Liver (tissue), 3 donors: ENCODE measurements at regions not wholly inside any gene's neighbourhood (a gene's known extent, or its start where the extent isn't known, plus 50 kb on each side); places are given as distances from the start of the nearest gene placed in this dataset.
A peak's percentile ranks its signal among the peaks of the same experiment; 100 is the strongest.

Experiments used
- EGR1 ChIP-seq, 2 donors: IDR thresholded peaks; 2 replicates each; pipeline ENCODE4 v1.6.1; 2016 to 2018; ENCODE audit warnings: antibody characterized with exemption in 2 of 2, low read depth in 2 of 2
- FOXA2 ChIP-seq: IDR thresholded peaks from 2 replicates; pipeline ENCODE4 v1.6.1; 2016; ENCODE audit warnings: antibody characterized with exemption
- GABPA ChIP-seq, 2 donors: IDR thresholded peaks in 1 of 2; conservative IDR thresholded peaks in 1 of 2; 2 replicates each; pipeline ENCODE4 v1.6.1; 2016; ENCODE audit warnings: antibody characterized with exemption in 2 of 2, mild to moderate bottlenecking in 1 of 2, moderate library complexity in 1 of 2
- JUND ChIP-seq, 2 donors: IDR thresholded peaks; 2 replicates each; pipeline ENCODE4 v1.6.1; 2016; ENCODE audit warnings: antibody characterized with exemption in 2 of 2
- MAX ChIP-seq: IDR thresholded peaks from 2 replicates; pipeline ENCODE4 v1.6.1; 2016; ENCODE audit warnings: antibody characterized with exemption
- NR2F2 ChIP-seq: IDR thresholded peaks from 2 replicates; pipeline ENCODE4 v1.6.1; 2016; ENCODE audit warnings: antibody characterized with exemption
- RAD21 ChIP-seq, 2 donors: IDR thresholded peaks; 2 replicates each; pipeline ENCODE4 v1.6.1; 2016; ENCODE audit warnings: antibody characterized with exemption in 2 of 2, mild to moderate bottlenecking in 2 of 2
- REST ChIP-seq: IDR thresholded peaks from 2 replicates; pipeline ENCODE4 v1.6.1; 2016; ENCODE audit warnings: antibody characterized with exemption, mild to moderate bottlenecking
- RXRA ChIP-seq, 2 donors: IDR thresholded peaks; 2 replicates each; pipeline ENCODE4 v1.6.1; 2017 to 2018; ENCODE audit warnings: antibody characterized with exemption in 2 of 2, mild to moderate bottlenecking in 1 of 2
- SP1 ChIP-seq: IDR thresholded peaks from 2 replicates; pipeline ENCODE4 v1.6.1; 2018; ENCODE audit warnings: antibody characterized with exemption, mild to moderate bottlenecking
- TAF1 ChIP-seq: conservative IDR thresholded peaks from 2 replicates; pipeline ENCODE4 v1.6.1; 2016; ENCODE audit warnings: antibody characterized with exemption, mild to moderate bottlenecking
- ZBTB33 ChIP-seq: IDR thresholded peaks from 2 replicates; pipeline ENCODE4 v1.6.1; 2016; ENCODE audit warnings: antibody characterized with exemption
- TF ChIP-seq, protein P1 (sequence below): fragments of 150-350 bp; IDR thresholded peaks from 2 replicates; pipeline ENCODE4 v1.5.1; 2017; ENCODE audit warnings: improper control_type of control experiment, low read depth, low read length; ENCODE audit not compliant: missing input control
- donor health status: healthy.
- donor health status: healthy.

- TF ChIP-seq EGR1 (IDR thresholded peaks at IDR 0.05; ENCODE audit: low read depth in 2 of 2) (peak; percentile 84 to 96), MAX (peak; percentile 52), FOXA2 (no peak), REST (peak; percentile 65), SP1 (peak; percentile 78), RXRA (IDR thresholded peaks at IDR 0.05) (peak; percentile 85 to 92), ZBTB33 (no peak), NR2F2 (no peak), RAD21 (IDR thresholded peaks at IDR 0.05) (peak; percentile 44), TAF1 (no peak), GABPA (IDR thresholded peaks at IDR 0.05 in 1 of 2, conservative IDR thresholded peaks at IDR 0.05 in 1 of 2) (no peak), JUND (IDR thresholded peaks at IDR 0.05) (peak; percentile 65 to 82)
- TF ChIP-seq, protein P1, sequence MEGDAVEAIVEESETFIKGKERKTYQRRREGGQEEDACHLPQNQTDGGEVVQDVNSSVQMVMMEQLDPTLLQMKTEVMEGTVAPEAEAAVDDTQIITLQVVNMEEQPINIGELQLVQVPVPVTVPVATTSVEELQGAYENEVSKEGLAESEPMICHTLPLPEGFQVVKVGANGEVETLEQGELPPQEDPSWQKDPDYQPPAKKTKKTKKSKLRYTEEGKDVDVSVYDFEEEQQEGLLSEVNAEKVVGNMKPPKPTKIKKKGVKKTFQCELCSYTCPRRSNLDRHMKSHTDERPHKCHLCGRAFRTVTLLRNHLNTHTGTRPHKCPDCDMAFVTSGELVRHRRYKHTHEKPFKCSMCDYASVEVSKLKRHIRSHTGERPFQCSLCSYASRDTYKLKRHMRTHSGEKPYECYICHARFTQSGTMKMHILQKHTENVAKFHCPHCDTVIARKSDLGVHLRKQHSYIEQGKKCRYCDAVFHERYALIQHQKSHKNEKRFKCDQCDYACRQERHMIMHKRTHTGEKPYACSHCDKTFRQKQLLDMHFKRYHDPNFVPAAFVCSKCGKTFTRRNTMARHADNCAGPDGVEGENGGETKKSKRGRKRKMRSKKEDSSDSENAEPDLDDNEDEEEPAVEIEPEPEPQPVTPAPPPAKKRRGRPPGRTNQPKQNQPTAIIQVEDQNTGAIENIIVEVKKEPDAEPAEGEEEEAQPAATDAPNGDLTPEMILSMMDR, result no peak
Measured at GRCh38 chr18:45320724-45321123, 294.6 kb upstream of the SLC14A2 start.
